SK-N-SH treated with all-trans-retinoic acid at 6 μM for 48 hours (cell line): ENCODE measurements at regions not wholly inside any gene's neighbourhood (a gene's known extent, or its start where the extent isn't known, plus 50 kb on each side); places are given as distances from the start of the nearest gene placed in this dataset.

Experiments used
- ARNTL ChIP-seq: fragments of 450-650 bp; formaldehyde crosslinking; IDR thresholded peaks from 2 replicates; pipeline ENCODE4 v1.5.0; 2020; ENCODE audit warnings: low read depth, mild to moderate bottlenecking, moderate library complexity, borderline replicate concordance
- CREB5 ChIP-seq: fragments of 250-450 bp; sonication (Bioruptor Pico); IDR thresholded peaks from 2 replicates; pipeline ENCODE4 v1.5.1; 2020; ENCODE audit warnings: low read depth, mild to moderate bottlenecking, moderate library complexity
- CSRNP3 ChIP-seq: fragments of 250-450 bp; sonication (Bioruptor Pico); IDR thresholded peaks from 2 replicates; pipeline ENCODE4 v1.5.1; 2021; ENCODE audit warnings: mild to moderate bottlenecking, moderate library complexity
- ESRRG ChIP-seq: fragments of 250-450 bp; sonication (Bioruptor Pico); IDR thresholded peaks from 2 replicates; pipeline ENCODE4 v1.6.1; 2021; ENCODE audit warnings: mild to moderate bottlenecking
- ISL1 ChIP-seq: fragments of 250-450 bp; sonication (Bioruptor Pico); IDR thresholded peaks from 2 replicates; pipeline ENCODE4 v2.1.2; 2022; ENCODE audit warnings: mild to moderate bottlenecking, moderate library complexity
- PATZ1 ChIP-seq: fragments of 250-450 bp; sonication (Bioruptor Pico); IDR thresholded peaks from 2 replicates; pipeline ENCODE4 v1.8.0; 2020; ENCODE audit warnings: mild to moderate bottlenecking, moderate library complexity, borderline replicate concordance
- SNAI2 ChIP-seq: fragments of 250-450 bp; sonication (Bioruptor Pico); IDR thresholded peaks from 2 replicates; pipeline ENCODE4 v1.5.0; 2020; ENCODE audit warnings: mild to moderate bottlenecking, moderate library complexity
- TCF4 ChIP-seq: fragments of 250-450 bp; sonication (Bioruptor Pico); IDR thresholded peaks from 2 replicates; pipeline ENCODE4 v1.8.0; 2021; ENCODE audit warnings: mild to moderate bottlenecking, moderate library complexity, borderline replicate concordance
- ZFP30 ChIP-seq: fragments of 450-650 bp; formaldehyde crosslinking; IDR thresholded peaks from 2 replicates; pipeline ENCODE4 v1.5.0; 2022; ENCODE audit warnings: mild to moderate bottlenecking, moderate library complexity
- ZNF565 ChIP-seq: fragments of 450-650 bp; formaldehyde crosslinking; conservative IDR thresholded peaks from 2 replicates; pipeline ENCODE4 v1.5.0; 2020; ENCODE audit warnings: low read depth, mild to moderate bottlenecking, moderate library complexity

- TF ChIP-seq CREB5 (CRISPR knock-in tag) (no peak), PATZ1 (CRISPR knock-in tag) (no peak), ZFP30 (CRISPR knock-in tag) (no peak), TCF4 (CRISPR knock-in tag) (no peak), ARNTL (CRISPR knock-in tag) (no peak), ZNF565 (CRISPR knock-in tag) (no peak), ISL1 (CRISPR knock-in tag) (no peak), ESRRG (CRISPR knock-in tag) (no peak), SNAI2 (CRISPR knock-in tag) (no peak), CSRNP3 (no peak)
Measured at GRCh38 chr2:22996911-22997310, 388.1 kb upstream of the KLHL29 start.
